Vagina (tissue), 2 donors: ENCODE measurements at regions not wholly inside any gene's neighbourhood (a gene's known extent, or its start where the extent isn't known, plus 50 kb on each side); places are given as distances from the start of the nearest gene placed in this dataset.

Experiments
- POLR2A ChIP-seq, 2 donors: fragments of 450-650 bp; IDR thresholded peaks; one replicate each; pipeline ENCODE4 v1.6.1; 2017; ENCODE audit warnings: antibody characterized with exemption in 2 of 2, mild to moderate bottlenecking in 2 of 2, moderate library complexity in 2 of 2
- POLR2AphosphoS5 ChIP-seq, 2 donors: sonication (generic); formaldehyde crosslinking; IDR thresholded peaks; one replicate each; pipeline ENCODE4 v1.9.0; 2017; ENCODE audit warnings: antibody characterized with exemption in 2 of 2, mild to moderate bottlenecking in 2 of 2, low read depth in 1 of 2; ENCODE audit not compliant: insufficient read depth in 1 of 2
- TF ChIP-seq, protein P1 (sequence below), 3 experiments: fragments of 450-650 bp in 2 of 3; fragments of 200-600 bp in 1 of 3; sonication (generic) in 1 of 3; IDR thresholded peaks; one replicate each; pipeline ENCODE4 v1.5.1; 2017 to 2019; ENCODE audit warnings: antibody characterized with exemption in 3 of 3, mild to moderate bottlenecking in 2 of 3, moderate library complexity in 2 of 3

GRCh38 chr4:32672359-32672758 lies 1952.2 kb downstream of the PCDH7 start:
- TF ChIP-seq POLR2A (IDR thresholded peaks at IDR 0.05) (no peak), POLR2AphosphoS5 (IDR thresholded peaks at IDR 0.05; ENCODE audit: insufficient read depth in 1 of 2, low read depth in 1 of 2) (no peak)
- TF ChIP-seq, protein P1, sequence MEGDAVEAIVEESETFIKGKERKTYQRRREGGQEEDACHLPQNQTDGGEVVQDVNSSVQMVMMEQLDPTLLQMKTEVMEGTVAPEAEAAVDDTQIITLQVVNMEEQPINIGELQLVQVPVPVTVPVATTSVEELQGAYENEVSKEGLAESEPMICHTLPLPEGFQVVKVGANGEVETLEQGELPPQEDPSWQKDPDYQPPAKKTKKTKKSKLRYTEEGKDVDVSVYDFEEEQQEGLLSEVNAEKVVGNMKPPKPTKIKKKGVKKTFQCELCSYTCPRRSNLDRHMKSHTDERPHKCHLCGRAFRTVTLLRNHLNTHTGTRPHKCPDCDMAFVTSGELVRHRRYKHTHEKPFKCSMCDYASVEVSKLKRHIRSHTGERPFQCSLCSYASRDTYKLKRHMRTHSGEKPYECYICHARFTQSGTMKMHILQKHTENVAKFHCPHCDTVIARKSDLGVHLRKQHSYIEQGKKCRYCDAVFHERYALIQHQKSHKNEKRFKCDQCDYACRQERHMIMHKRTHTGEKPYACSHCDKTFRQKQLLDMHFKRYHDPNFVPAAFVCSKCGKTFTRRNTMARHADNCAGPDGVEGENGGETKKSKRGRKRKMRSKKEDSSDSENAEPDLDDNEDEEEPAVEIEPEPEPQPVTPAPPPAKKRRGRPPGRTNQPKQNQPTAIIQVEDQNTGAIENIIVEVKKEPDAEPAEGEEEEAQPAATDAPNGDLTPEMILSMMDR (IDR thresholded peaks at IDR 0.05): no peak
